K562 (cell line): ENCODE measurements at regions not wholly inside any gene's neighbourhood (a gene's known extent, or its start where the extent isn't known, plus 50 kb on each side); places are given as distances from the start of the nearest gene placed in this dataset.

Source experiments
- ATAC-seq: fragments of 200-7000 bp; cut with Tn5 transposase; 3 replicates; pipeline ENCODE4 v1.9.1; 2020; ENCODE audit warnings: moderate library complexity
- BruUV-seq: library from RNA; stranded (reverse); fragments of 400-500 nt; replicated peaks from 2 replicates; lab custom pipeline; 2021; lab: Mats Ljungman, UMichigan
- CTCF ChIA-PET: fragments of 300-600 bp; formaldehyde crosslinking; extraction: SDS; loops from one replicate; lab custom pipeline; 2021; ENCODE audit warnings: low intra/inter-chr PET ratio; lab: Yijun Ruan, JAX
- POLR2A ChIA-PET: fragments of 300-600, 350-650 bp; sonication (Branson Sonifier 250); formaldehyde crosslinking; extraction: SDS; loops from one replicate; lab custom pipeline; 2021; ENCODE audit warnings: antibody characterized with exemption, inconsistent platforms; lab: Yijun Ruan, JAX
- DNase-seq, 4 experiments: peaks; one replicate each; pipeline versions ENCODE4 v3.0.0 to v3.0.0-alpha.2; 2011 to 2018; ENCODE audit warnings: low spot score in 3 of 4, mixed read lengths in 3 of 4; ENCODE audit errors: extremely low read depth in 1 of 4
- FAIRE-seq: peaks from 2 replicates; lab custom pipeline; 2011; peaks lifted over from hg19 to GRCh38; lab: Jason Lieb, UNC
- H2AFZ ChIP-seq: 2 replicates; pipeline ENCODE4 v1.6.0; 2011; ENCODE audit warnings: low read depth, low read length, control low read depth, inconsistent platforms
- H3K27ac ChIP-seq: fragments of 200-600 bp; 3 replicates; pipeline ENCODE4 v1.8.0; 2011; ENCODE audit warnings: low read depth, mild to moderate bottlenecking, control low read depth, inconsistent platforms, low read length, moderate library complexity, mixed read lengths; ENCODE audit errors: extremely low read depth
- H3K27me3 ChIP-seq, 2 experiments: fragments of 300-600 bp in 1 of 2; 2 replicates in 1 of 2; 3 replicates in 1 of 2; pipeline versions ENCODE4 v1.6.0 to v1.8.0; 2011; ENCODE audit warnings: inconsistent platforms in 2 of 2, low read length in 2 of 2, mild to moderate bottlenecking in 1 of 2, mixed read lengths in 1 of 2, moderate library complexity in 1 of 2; ENCODE audit not compliant: control insufficient read depth in 2 of 2, insufficient read depth in 2 of 2
- H3K36me3 ChIP-seq: fragments of 300-600 bp; 3 replicates; pipeline ENCODE4 v1.8.0; 2011; ENCODE audit warnings: mild to moderate bottlenecking, low read length, inconsistent platforms; ENCODE audit not compliant: control insufficient read depth, insufficient read depth
- H3K4me1 ChIP-seq, 2 experiments: fragments of 200-600 bp in 1 of 2; replicated peaks in 1 of 2; 2 replicates in 1 of 2; 3 replicates in 1 of 2; pipeline versions ENCODE4 v1.5.1 to v1.8.0; 2011; ENCODE audit warnings: inconsistent platforms in 2 of 2, low read length in 2 of 2, mild to moderate bottlenecking in 1 of 2, mixed read lengths in 1 of 2, moderate library complexity in 1 of 2; ENCODE audit not compliant: control insufficient read depth in 2 of 2, insufficient read depth in 2 of 2
- H3K4me2 ChIP-seq: 2 replicates; pipeline ENCODE4 v1.6.1; 2011; ENCODE audit warnings: low read length, control low read depth, inconsistent platforms, mixed read lengths; ENCODE audit not compliant: insufficient read depth
- H3K4me3 ChIP-seq: fragments of 200-600 bp; sonication (generic), shearing (Covaris generic); 2 replicates; pipeline ENCODE4 v1.5.1; 2016; ENCODE audit warnings: control low read depth, inconsistent platforms
- H3K79me2 ChIP-seq: fragments of 200-600 bp; 3 replicates; pipeline ENCODE4 v1.8.0; 2011; ENCODE audit warnings: low read length, inconsistent platforms; ENCODE audit not compliant: control insufficient read depth, insufficient read depth
- H3K9ac ChIP-seq, 2 experiments: 2 replicates each; pipeline versions ENCODE4 v1.6.0 to v1.6.1; 2011; ENCODE audit warnings: low read depth in 2 of 2, low read length in 2 of 2, control low read depth in 1 of 2, inconsistent platforms in 1 of 2, mild to moderate bottlenecking in 1 of 2, mixed read lengths in 1 of 2; ENCODE audit not compliant: insufficient read depth in 1 of 2
- H3K9me1 ChIP-seq: one replicate; pipeline ENCODE4 v1.6.0; 2011; ENCODE audit warnings: inconsistent platforms, mild to moderate bottlenecking, low read length, moderate library complexity; ENCODE audit not compliant: control insufficient read depth, insufficient read depth
- H3K9me3 ChIP-seq: replicated peaks from 2 replicates; pipeline ENCODE4 v1.5.1; 2011; ENCODE audit warnings: low read depth, low read length, inconsistent platforms; ENCODE audit not compliant: control insufficient read depth, insufficient read depth
- H4K20me1 ChIP-seq: replicated peaks from 2 replicates; pipeline ENCODE4 v1.6.1; 2011; ENCODE audit warnings: low read length, inconsistent platforms, mixed read lengths; ENCODE audit not compliant: control insufficient read depth, insufficient read depth
- ATF2 ChIP-seq: sonication (generic); formaldehyde crosslinking; IDR thresholded peaks from 2 replicates; pipeline ENCODE4 v1.8.1; 2022; ENCODE audit warnings: missing genetic modification reagents
- BHLHE40 ChIP-seq: IDR thresholded peaks from 2 replicates; pipeline ENCODE4 v1.6.1; 2011; ENCODE audit warnings: low read length, improper control_type of control experiment
- BRF1 ChIP-seq: IDR thresholded peaks from 3 replicates; pipeline ENCODE4 v1.6.1; 2011; ENCODE audit warnings: borderline replicate concordance, mild to moderate bottlenecking; ENCODE audit not compliant: insufficient read length; ENCODE audit errors: extremely low read depth
- CREM ChIP-seq: IDR thresholded peaks from 2 replicates; pipeline ENCODE4 v1.6.1; 2014; ENCODE audit warnings: antibody characterized with exemption, low read depth
- GATAD2B ChIP-seq: fragments of 450-650 bp; IDR thresholded peaks from 2 replicates; pipeline ENCODE4 v1.6.1; 2017; ENCODE audit warnings: mild to moderate bottlenecking, borderline replicate concordance
- MAFF ChIP-seq: IDR thresholded peaks from 2 replicates; pipeline ENCODE4 v1.6.1; 2012; ENCODE audit warnings: low read length, improper control_type of control experiment
- MCM5 ChIP-seq: fragments of 450-650 bp; IDR thresholded peaks from 2 replicates; pipeline ENCODE4 v1.6.1; 2016; ENCODE audit warnings: low read depth
- NELFE ChIP-seq: IDR thresholded peaks from 2 replicates; pipeline ENCODE4 v1.6.1; 2011; ENCODE audit warnings: mild to moderate bottlenecking; ENCODE audit not compliant: insufficient read depth, insufficient read length
- PTTG1 ChIP-seq: fragments of 450-650 bp; IDR thresholded peaks from 2 replicates; pipeline ENCODE4 v1.6.1; 2016; ENCODE audit warnings: low read depth, mild to moderate bottlenecking, missing genetic modification characterization, missing compliant biosample characterization
- RAD21 ChIP-seq, 2 experiments: fragments of 250-450 bp in 1 of 2; fragments of 450-650 bp in 1 of 2; sonication (Bioruptor Pico) in 1 of 2; formaldehyde crosslinking in 1 of 2; IDR thresholded peaks in 1 of 2; conservative IDR thresholded peaks in 1 of 2; 2 replicates each; pipeline versions ENCODE4 v1.4.0 to v1.8.0; 2020 to 2022; ENCODE audit warnings: mild to moderate bottlenecking in 2 of 2, moderate library complexity in 1 of 2
- SNIP1 ChIP-seq: fragments of 450-650 bp; IDR thresholded peaks from 2 replicates; pipeline ENCODE4 v1.7.1; 2017; ENCODE audit warnings: low read depth, mild to moderate bottlenecking
- SRSF9 ChIP-seq: fragments of 200-400 bp; formaldehyde crosslinking; IDR thresholded peaks from 2 replicates; pipeline ENCODE4 v1.6.1; 2017; ENCODE audit warnings: low read depth, low read length, borderline replicate concordance
- TCF15 ChIP-seq: fragments of 250-450 bp; sonication (Bioruptor Pico); IDR thresholded peaks from 2 replicates; pipeline ENCODE4 v1.8.0; 2022; ENCODE audit warnings: moderate library complexity, mild to moderate bottlenecking, inconsistent platforms
- ZBTB11 ChIP-seq, 3 experiments: fragments of 200-800 bp in 1 of 3; fragments of 250-450 bp in 1 of 3; fragments of 450-650 bp in 1 of 3; sonication (Bioruptor Pico) in 1 of 3; sonication (Bioruptor generic) in 1 of 3; formaldehyde crosslinking in 1 of 3; IDR thresholded peaks; 2 replicates each; pipeline versions ENCODE4 v1.6.1 to v1.8.0; 2016 to 2022; ENCODE audit warnings: mild to moderate bottlenecking in 2 of 3, missing genetic modification characterization in 2 of 3, missing compliant biosample characterization in 1 of 3, moderate library complexity in 1 of 3
- ZNF121 ChIP-seq: sonication (generic); formaldehyde crosslinking; conservative IDR thresholded peaks from 2 replicates; pipeline ENCODE4 v1.8.0; 2022; ENCODE audit warnings: missing genetic modification reagents
- ZNF165 ChIP-seq: fragments of 250-450 bp; sonication (Bioruptor Pico); IDR thresholded peaks from 2 replicates; pipeline ENCODE4 v1.4.0; 2020; ENCODE audit warnings: borderline replicate concordance
- ZNF695 ChIP-seq: fragments of 450-650 bp; formaldehyde crosslinking; IDR thresholded peaks from 2 replicates; pipeline ENCODE4 v1.4.0; 2020; ENCODE audit warnings: mild to moderate bottlenecking, moderate library complexity
- WGBS: fragments of 100-300 bp; shearing (Covaris generic); methylation state at CpG from one replicate; pipeline ENCODE4 v1.1.6; 2016; ENCODE audit warnings: low coverage, mixed read lengths; ENCODE audit not compliant: insufficient coverage; ENCODE audit errors: missing lambda C conversion rate; 5-methylcytosine and 5-hydroxymethylcytosine counted together
- in situ Hi-C: fragments of 300-500 bp; cut with MboI; formaldehyde crosslinking; loops from 4 replicates; pipeline ENCODE4 v1.15.0; 2018; ENCODE audit warnings: inconsistent platforms, mixed read lengths
- intact Hi-C: fragments of 100-400 bp; cut with micrococcal nuclease; formaldehyde crosslinking; loops from 2 replicates; pipeline ENCODE4 v1.14.2; 2022
- TF ChIP-seq, protein P1 (sequence below): fragments of 450-650 bp; formaldehyde crosslinking; IDR thresholded peaks from 2 replicates; pipeline ENCODE4 v1.4.0; 2020; ENCODE audit warnings: mild to moderate bottlenecking

DNA sequence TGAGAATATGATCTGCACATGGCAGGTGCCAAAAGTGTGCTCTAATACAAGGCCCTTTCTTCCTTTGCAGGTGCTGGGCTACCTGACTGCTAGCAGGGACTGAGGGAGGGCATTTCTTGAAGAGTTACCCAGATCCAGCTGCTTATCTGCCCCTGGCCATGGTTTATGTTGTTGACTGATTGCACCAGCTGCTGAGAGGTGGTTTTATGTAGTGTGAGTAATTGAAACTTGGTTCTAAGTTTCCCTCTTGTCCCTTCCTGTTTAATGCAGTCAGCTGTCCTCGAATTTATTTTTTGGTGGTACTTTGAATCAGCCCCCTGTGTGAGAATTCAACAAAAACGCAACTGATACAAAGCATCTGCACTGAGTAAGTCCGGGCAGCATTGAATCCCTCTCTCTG lies 288.3 kb upstream of the C2CD4B start:
- H2AFZ ChIP-seq = no peak overlapping the region
- in situ Hi-C loops (no loop called here), intact Hi-C loops (no loop called here)
- DNase-seq (no peak), FAIRE-seq (no peak), ATAC-seq (no peak)
- no peak overlapping the region for H3K4me3 ChIP-seq
- no peak overlapping the region for H3K9ac ChIP-seq
- H3K79me2 ChIP-seq = no peaks in the 10 kb centered on the region
- POLR2A ChIA-PET = no interaction called here
- no peak overlapping the region for H3K27ac ChIP-seq
- H3K27me3 ChIP-seq = peaks cover 21 to 57% of the 10 kb centered on the region in 2 experiments; a peak in 3 of 5 replicates
- H3K36me3 ChIP-seq = no peaks in the 10 kb centered on the region
- BruUV-seq = no TSS peak
- CTCF ChIA-PET = no interaction called here
- no peaks in the 10 kb centered on the region for H3K9me3 ChIP-seq
- H4K20me1 ChIP-seq = 0 out of 2 replicates have a peak, but pooled peaks cover 4% of the 10 kb centered on the region
- H3K4me1 ChIP-seq = no peaks in the 10 kb centered on the region
- H3K9me1 ChIP-seq = no peaks in the 10 kb centered on the region
- no peak overlapping the region for H3K4me2 ChIP-seq
- 0% methylated on average over 3 of the region's 3 CpGs for WGBS
- TF ChIP-seq, protein P1, sequence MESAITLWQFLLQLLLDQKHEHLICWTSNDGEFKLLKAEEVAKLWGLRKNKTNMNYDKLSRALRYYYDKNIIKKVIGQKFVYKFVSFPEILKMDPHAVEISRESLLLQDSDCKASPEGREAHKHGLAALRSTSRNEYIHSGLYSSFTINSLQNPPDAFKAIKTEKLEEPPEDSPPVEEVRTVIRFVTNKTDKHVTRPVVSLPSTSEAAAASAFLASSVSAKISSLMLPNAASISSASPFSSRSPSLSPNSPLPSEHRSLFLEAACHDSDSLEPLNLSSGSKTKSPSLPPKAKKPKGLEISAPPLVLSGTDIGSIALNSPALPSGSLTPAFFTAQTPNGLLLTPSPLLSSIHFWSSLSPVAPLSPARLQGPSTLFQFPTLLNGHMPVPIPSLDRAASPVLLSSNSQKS (CRISPR knock-in tag) = no peak
- no peak for TF ChIP-seq ZNF121 (CRISPR knock-in tag)
- TF ChIP-seq MAFF = no peak
- TF ChIP-seq BHLHE40 = no peak
- no peak for TF ChIP-seq GATAD2B
- no peak for TF ChIP-seq ATF2 (CRISPR knock-in tag)
- no peak for TF ChIP-seq BRF1
- TF ChIP-seq TCF15 (CRISPR knock-in tag) = no peak
- no peak for TF ChIP-seq ZBTB11 (CRISPR knock-in tag; IDR thresholded peaks at IDR 0.05)
- no peak for TF ChIP-seq ZNF165 (CRISPR knock-in tag)
- TF ChIP-seq PTTG1 (tag) = no peak
- TF ChIP-seq SNIP1 = no peak
- TF ChIP-seq NELFE = no peak
- TF ChIP-seq MCM5 = no peak
- TF ChIP-seq CREM = no peak
- no peak for TF ChIP-seq SRSF9
- no peak for TF ChIP-seq RAD21 (CRISPR knock-in tag; conservative IDR thresholded peaks at IDR 0.05 in 1 of 2, IDR thresholded peaks at IDR 0.05 in 1 of 2)
- TF ChIP-seq ZNF695 (CRISPR knock-in tag) = no peak
